Urinary bladder (tissue), 3 donors: ENCODE measurements at regions not wholly inside any gene's neighbourhood (a gene's known extent, or its start where the extent isn't known, plus 50 kb on each side); places are given as distances from the start of the nearest gene placed in this dataset.
A peak's percentile ranks its signal among the peaks of the same experiment; 100 is the strongest.

ENCODE experiments used
- DNase-seq: peaks from one replicate; pipeline ENCODE4 v3.0.0-alpha.2; 2015; ENCODE audit errors: extremely low spot score
- H3K27ac ChIP-seq: one replicate; pipeline ENCODE4 v1.5.1; 2013; ENCODE audit warnings: low read depth, mild to moderate bottlenecking, moderate library complexity
- H3K36me3 ChIP-seq: one replicate; pipeline ENCODE4 v1.6.1; 2013; ENCODE audit warnings: mild to moderate bottlenecking, moderate library complexity; ENCODE audit not compliant: insufficient read depth
- H3K4me1 ChIP-seq: one replicate; pipeline ENCODE4 v1.6.1; 2013; ENCODE audit warnings: mild to moderate bottlenecking, moderate library complexity; ENCODE audit not compliant: insufficient read depth
- H3K4me3 ChIP-seq: one replicate; pipeline ENCODE4 v1.5.1; 2013; ENCODE audit warnings: low read depth, low read length
- WGBS: extraction: QIAGEN DNeasy Blood & Tissue Kit; methylation state at CpG from one replicate; pipeline ENCODE4 v1.1.7; 2013; 5-methylcytosine and 5-hydroxymethylcytosine counted together
- donor health status: healthy with polysubstance abuse.
- donor health status: healthy.

DNA sequence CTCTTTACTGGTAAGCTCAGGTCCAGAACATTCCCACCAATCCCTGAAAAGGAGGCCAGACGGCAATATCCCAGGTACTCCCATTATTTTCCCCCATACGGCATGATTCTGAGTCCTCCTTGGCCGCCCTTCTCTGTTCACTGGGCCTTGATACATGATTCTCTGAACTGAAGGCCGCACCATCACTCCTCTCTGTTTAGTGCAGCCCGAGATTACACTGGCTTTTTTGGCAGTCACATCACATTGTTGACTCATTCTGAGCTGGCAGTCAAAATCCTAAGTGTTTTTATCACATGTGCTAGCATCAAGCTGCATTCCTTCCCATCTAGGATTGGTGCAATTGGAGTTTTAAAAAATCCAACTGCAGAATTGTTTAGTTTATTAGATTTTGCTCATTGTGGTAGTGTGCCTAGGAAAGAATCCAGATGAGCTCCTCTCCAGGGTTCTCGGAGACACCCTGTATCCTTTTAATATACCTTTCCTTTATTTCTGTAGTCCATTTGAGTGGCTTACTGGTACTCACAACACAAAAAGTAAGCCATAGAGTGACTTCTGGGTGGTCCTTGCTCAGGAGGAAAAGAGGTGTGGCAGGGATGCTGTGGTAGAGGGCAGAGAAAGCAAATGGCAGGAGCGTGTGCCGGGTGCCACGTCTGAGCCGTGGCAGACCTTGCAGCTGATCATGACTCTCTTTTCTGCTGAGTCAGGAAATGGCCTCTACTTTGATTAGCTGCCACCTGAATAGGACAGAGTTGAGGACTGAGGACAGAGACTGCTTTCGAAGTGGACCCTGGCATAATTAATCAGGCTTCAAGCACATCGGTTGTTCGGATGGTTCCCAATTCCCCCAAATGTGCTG is 121.1 kb upstream of the IL12B start:
- DNase-seq = no peak
- H3K36me3 ChIP-seq = no peaks in the 10 kb centered on the region
- H3K4me3 ChIP-seq = no peak overlapping the region
- H3K27ac ChIP-seq = peak overlapping the region; percentile 32
- 61% methylated on average over 13 of the region's 13 CpGs for WGBS
- H3K4me1 ChIP-seq = no peaks in the 10 kb centered on the region

DNA sequence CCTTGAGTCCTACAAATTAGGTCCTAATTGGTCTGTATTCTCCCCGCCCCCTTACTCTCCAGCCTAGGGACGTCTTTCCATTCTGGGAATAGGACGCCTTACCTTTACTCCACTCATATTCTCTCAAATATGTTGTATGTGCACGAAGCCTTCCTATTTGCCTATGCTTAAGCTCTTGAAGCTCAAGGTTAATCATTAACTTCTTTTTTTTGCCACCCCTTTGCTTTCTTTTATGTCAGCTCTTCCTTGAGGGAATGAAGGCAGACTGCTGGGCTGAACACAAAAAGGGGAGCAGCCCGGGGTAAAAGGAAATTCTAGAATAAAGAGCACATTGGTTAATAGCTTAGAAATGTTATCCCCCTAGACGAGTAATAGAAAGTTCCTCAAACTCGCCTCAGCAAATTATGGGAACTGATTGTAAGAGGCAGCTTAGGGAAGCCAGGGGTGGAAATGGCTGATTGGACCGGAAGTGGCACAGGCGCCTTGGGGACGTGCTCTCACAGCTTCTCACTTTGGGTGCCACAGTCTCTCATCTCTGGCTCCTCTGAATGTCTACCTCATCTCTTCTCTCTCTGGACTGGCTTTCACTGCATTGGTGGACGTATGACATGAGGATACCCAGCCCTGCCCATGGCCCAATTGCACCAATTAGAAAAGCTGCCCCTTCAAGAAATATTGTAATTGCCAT is 122.3 kb upstream of the IL12B start:
- no peaks in the 10 kb centered on the region for H3K4me1 ChIP-seq
- H3K27ac ChIP-seq = no peak overlapping the region
- DNase-seq = no peak
- no peaks in the 10 kb centered on the region for H3K36me3 ChIP-seq
- H3K4me3 ChIP-seq = no peak overlapping the region
- WGBS = 93% methylated on average over 11 of the region's 11 CpGs

DNA sequence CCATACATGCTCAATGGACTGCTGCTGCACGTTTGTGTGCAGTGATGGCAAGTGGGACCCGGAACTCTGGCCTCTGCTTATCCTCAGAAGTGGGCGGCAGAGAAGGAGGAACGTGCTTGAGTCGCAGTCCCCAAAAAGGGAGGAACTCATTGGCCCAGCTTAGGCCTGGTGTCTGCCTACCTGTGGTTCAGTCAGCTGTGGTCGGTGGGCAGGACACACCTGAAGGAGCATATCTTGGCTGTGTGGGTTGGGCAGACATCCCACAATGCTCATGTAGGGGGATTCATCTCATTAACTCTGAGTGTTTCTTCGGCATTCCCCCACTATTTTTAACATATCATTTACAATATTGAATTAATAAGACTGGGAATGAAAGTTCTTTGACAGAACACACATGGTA is 122.9 kb upstream of the IL12B start:
- 83% methylated on average over 7 of the region's 7 CpGs for WGBS
- Histone ChIP-seq H3K4me3 (no peak overlapping the region), H3K4me1 (no peaks in the 10 kb centered on the region), H3K27ac (no peak overlapping the region), H3K36me3 (no peaks in the 10 kb centered on the region)
- DNase-seq = no peak

DNA sequence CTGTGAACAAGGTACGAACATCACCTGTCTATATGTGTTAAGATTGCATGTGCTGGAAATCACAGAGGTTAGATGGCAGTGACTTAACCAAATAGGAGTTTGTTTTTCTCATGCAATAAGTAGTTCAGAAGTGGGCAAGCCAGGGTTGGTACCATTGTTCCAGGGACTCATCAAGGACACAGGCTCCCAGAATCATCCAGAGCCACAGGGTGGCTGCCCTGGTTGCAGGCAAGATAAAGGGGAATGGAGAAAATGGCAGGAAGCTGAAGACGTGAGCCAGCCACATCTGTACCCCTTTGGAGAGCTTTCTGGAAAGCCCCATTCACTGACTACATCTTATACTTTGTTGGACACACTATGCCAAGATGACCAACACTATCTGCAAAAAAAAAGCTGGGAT is 126.0 kb upstream of the IL12B start:
- DNase-seq = no peak
- 79% methylated on average over 2 of the region's 2 CpGs for WGBS

DNA sequence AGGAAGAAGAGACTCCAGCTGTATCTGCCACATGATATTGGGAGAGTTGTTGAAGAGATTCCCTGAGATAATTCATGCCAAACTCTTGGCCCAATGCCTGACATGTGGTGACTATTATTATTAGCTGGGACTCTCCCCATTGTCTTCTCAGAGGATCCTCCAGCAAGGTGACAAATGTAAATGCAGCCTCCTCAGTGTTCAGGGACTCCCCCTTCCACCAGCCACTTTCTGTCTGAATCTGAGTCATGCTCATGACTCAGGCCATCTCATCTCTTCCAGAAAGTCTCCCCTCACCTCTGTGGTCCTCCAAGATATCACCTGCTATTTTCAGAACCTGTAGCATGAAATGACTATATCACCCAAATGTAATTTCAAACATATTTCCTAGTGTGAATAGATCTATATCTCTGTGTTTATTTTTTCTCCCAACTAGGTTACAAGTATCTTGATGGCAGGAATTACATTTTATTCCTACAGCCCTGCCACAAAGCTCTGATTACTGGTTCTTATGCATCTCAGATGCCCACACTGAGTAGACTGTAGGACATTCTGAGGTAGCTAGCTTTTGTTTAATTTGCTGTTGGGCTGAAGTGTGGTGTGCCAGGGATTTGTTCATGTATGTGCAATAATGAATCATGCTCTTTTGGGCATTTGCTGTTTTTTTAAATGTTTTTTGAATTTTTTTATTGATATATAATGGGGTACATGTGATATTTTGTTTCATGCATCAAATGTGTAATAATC is 126.6 kb upstream of the IL12B start:
- Histone ChIP-seq H3K4me1 (no peaks in the 10 kb centered on the region), H3K36me3 (no peaks in the 10 kb centered on the region), H3K4me3 (no peak overlapping the region), H3K27ac (no peak overlapping the region)
- no peak for DNase-seq

More for the DNA sequence above, 126.0 kb upstream of the IL12B start:
- no peak overlapping the region for H3K27ac ChIP-seq
- H3K4me3 ChIP-seq = no peak overlapping the region
- no peaks in the 10 kb centered on the region for H3K4me1 ChIP-seq
- no peaks in the 10 kb centered on the region for H3K36me3 ChIP-seq

DNA sequence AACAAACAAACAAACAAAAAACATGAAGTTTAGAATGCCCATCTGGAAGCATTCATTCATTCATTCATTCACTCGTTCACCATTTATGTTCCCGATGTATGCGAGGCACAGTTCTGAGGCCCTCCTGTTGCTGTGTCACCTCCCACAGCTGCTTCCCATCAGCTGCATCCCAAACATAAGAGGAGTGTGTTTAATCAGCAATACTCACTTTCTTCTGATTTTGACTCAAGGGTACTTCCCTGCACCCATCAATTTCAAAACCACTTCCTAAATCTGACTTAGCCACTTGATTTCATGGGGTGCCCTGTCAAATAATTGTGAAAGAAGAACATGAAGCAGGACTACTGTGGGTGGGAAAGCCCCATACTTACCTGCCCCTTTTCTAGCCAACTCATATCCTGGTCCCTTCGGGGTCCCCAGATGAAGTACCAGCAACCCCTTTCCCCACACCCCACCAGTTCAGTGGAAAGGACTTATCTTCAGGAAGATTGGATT is 128.0 kb upstream of the IL12B start:
- no peak overlapping the region for H3K4me3 ChIP-seq
- DNase-seq = no peak
- no peaks in the 10 kb centered on the region for H3K4me1 ChIP-seq
- no peaks in the 10 kb centered on the region for H3K36me3 ChIP-seq
- no peak overlapping the region for H3K27ac ChIP-seq
- 87% methylated on average over 4 of the region's 4 CpGs for WGBS

DNA sequence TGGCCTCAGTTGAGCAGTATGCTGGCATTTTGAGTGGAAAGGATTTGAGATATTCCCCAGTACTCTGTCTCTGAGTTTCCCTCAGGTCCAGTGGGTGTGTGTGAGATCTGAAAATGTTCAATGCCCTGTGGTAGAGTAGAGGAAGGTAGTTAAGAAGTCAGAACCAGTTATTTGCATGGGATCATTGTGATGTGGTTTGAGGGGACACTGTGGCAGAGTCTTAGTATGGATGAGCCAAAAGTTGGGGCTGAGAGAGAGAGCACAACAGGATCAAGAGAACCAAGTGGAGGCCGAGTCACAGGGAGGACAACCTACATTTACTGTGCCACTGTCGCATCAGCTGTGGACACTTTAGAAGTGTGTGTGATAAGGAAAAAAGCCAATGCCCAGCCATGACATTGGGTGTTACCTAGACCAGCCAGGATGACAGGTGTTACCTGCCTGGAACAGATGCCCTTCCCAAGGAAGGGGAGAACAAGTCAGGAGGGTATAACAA is 128.9 kb upstream of the IL12B start:
- Histone ChIP-seq H3K27ac (no peak overlapping the region), H3K4me3 (no peak overlapping the region), H3K36me3 (no peaks in the 10 kb centered on the region), H3K4me1 (no peaks in the 10 kb centered on the region)
- DNase-seq = no peak
- 96% methylated on average over 2 of the region's 2 CpGs for WGBS

DNA sequence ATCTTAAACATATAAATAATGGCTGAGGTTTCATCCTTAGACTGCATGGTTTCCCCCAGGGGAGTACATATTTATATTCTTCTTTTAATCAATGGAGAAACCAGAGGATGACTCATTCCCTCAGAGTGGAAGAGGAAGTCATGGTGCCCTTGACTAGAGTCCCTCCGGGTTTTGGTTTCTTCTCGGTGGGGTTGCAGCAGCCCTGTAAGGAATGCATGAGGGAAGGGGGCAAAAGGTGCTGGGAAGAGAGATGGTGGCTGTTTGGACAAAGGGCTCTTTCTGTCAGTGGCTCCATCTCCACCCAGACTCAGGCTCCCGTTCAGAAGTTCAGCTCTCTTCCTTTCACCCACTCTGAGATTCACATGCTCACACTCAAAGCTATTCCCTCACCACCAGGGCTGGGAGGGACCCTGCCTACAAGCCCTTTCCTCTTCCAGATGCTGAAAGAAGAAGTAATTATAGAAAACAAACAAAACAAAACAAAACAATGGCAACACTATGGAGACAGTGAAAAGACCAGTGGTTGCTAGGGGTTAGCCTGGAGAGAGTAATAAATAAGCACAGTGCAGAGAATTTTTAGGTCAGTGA is 129.8 kb upstream of the IL12B start:
- DNase-seq = no peak
- no peak overlapping the region for H3K4me3 ChIP-seq
- WGBS = 63% methylated on average over 3 of the region's 3 CpGs
- no peaks in the 10 kb centered on the region for H3K36me3 ChIP-seq
- H3K4me1 ChIP-seq = no peaks in the 10 kb centered on the region
- H3K27ac ChIP-seq = no peak overlapping the region

DNA sequence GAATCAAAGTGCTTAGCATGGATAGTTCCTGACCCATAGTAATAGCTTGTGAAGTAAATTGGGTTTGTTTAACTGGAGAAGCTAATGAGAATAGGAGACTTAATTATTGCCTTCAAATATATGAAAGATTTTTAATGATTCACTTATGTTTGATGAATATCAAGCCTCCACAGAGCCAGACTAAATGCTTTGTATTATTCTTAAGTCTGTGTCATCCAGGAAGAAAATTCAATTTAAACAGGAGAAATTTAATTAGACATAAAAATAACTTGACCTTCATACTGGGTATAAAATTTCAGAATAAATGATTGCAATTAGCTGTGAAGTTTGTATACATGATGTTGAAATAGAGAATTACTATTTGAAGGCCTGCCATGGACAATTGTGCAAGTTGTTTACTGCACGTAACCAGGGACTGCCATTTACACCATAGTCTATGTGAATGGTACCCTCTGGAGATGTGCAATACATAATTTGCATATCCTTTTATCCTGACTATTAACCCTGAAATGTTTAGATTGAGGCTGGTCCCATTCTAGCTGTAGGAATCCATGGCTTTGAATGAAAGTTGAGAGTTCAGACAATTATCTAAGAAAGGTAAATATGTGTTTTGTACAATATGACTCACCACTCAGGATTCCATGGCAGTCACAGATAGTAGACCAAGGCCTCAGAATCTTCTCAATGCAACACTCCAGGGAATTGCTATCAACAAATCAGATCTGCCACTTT is 133.5 kb upstream of the IL12B start:
- Histone ChIP-seq H3K36me3 (no peaks in the 10 kb centered on the region), H3K27ac (no peak overlapping the region), H3K4me3 (no peak overlapping the region), H3K4me1 (no peaks in the 10 kb centered on the region)
- 70% methylated on average over 1 of the region's 1 CpG for WGBS
- DNase-seq = no peak

DNA sequence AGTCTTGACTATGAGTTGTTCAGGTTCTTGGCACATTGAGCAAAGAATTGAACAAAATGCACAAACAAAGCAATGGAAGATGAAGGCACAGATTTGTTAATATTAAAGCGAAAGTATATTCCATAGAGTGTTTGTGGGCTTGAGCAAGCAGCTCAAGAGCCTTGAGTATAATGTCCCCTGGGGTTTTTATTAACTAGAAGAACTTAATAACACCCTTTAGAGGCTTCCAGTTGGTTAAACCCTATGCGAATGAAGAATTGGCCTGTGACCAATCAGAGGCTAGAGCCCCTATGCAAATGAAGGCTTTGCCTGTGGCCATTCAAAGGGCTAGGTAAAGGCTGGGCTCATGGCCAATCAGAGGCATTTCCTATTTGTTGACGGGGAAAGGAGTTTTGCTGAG is 135.3 kb upstream of the IL12B start:
- Histone ChIP-seq H3K36me3 (no peaks in the 10 kb centered on the region), H3K4me3 (no peak overlapping the region), H3K4me1 (no peaks in the 10 kb centered on the region), H3K27ac (no peak overlapping the region)
- 93% methylated on average over 3 of the region's 3 CpGs for WGBS
- DNase-seq = no peak

DNA sequence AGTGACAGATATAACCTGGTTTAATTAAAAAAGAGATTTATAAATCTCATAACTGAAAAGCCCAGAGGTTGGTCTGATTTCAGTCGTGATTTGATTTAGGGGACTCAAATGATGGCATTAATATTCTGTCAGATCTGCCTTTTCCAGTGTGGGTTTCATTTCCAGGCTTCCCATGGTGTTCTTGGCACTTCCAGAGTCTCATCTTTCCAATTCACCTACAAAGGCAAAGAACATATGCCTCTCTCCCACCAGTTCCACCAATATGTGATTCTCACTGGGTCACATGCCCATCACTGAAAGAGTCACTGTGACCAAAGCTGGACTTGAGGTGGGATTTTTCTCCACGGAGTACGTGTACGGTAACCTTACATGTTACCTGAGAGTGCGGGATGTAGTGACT is 137.4 kb upstream of the IL12B start:
- WGBS = 93% methylated on average over 5 of the region's 5 CpGs
- Histone ChIP-seq H3K4me3 (no peak overlapping the region), H3K4me1 (no peaks in the 10 kb centered on the region), H3K27ac (no peak overlapping the region), H3K36me3 (no peaks in the 10 kb centered on the region)
- no peak for DNase-seq

DNA sequence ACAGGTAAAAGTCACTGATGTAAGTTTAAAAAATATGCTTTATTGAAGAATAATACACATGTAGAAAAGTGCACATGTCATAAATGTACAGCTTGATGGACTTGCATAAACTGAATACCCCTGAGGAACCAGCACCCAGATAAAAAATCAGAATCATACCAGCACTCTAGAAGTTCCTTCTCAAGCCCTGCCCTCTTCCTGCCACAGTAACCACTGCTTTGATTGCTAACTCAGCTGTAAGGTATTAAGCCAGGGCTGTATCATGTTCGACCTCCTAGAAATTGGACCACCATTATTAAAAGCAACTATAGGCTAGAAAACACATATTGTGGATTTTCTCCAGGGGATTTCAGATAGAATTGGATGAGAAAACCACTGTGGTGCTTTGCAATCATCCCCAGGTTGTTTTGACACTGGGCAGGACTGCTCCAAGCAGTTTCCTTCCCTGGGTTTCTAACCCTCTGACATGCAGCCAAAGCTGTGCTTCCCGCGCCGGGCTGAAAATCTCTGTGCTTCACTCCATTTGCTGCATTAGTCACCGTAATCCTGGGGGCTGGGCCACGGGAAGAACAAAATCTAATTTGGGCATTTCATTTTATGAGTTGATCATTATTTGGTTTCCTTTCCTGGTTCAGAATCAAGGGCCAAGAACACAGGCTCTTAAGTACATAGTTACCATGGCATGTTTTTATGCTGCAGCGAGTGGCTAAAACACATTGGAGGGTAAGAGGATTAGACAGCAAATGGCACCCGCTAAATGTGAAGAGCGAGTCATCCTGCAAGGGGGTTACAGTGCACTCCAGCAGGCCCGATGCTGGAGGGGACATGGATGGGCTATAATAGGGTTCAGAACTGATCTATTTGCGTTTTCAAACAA is 139.4 kb upstream of the IL12B start:
- no peaks in the 10 kb centered on the region for H3K4me1 ChIP-seq
- DNase-seq = no peak
- no peak overlapping the region for H3K4me3 ChIP-seq
- H3K27ac ChIP-seq = peak overlapping the region; percentile 5
- H3K36me3 ChIP-seq = no peaks in the 10 kb centered on the region
- WGBS = 82% methylated on average over 11 of the region's 11 CpGs
